Stimulated activated naive CD4-positive, alpha-beta T cell treated with Interleukin-2 at 50 U/mL for 16 hours (primary cell): ENCODE measurements at regions not wholly inside any gene's neighbourhood (a gene's known extent, or its start where the extent isn't known, plus 50 kb on each side); places are given as distances from the start of the nearest gene placed in this dataset.
"Not testable (repeated sequence)": the region's sequence is repeated elsewhere in the genome, so short reads cannot be mapped to it uniquely, and the experiment has no call there.

Experiments
- DNase-seq: peaks from one replicate; lab custom pipeline; 2025; lab: John Stamatoyannopoulos, UW

- no peak for DNase-seq
Measured at GRCh38 chr6:141780296-141780695, 352.4 kb upstream of the GJE1 start.

DNA sequence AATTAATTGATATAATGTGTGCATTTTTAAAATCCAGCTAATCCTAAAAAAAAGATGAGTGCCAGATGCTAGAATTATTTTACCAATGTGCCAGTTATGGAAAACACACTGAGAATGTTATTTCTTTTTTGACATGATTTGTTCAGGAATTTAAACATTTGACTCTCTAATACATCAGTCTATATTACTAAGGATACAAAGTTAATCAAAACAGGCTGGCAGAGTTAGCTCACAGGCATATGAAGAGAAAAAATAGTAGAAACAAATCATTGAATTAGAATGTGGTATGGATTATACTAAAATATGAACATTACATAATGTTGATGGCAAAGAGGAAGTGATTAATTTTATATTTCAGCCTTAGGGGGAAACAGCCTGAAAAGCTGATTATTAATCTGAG is 368.3 kb upstream of the GJE1 start:
- no peak for DNase-seq

GRCh38 chr6:141758430-141758829 is 374.3 kb upstream of the GJE1 start:
- DNase-seq = no peak

DNA sequence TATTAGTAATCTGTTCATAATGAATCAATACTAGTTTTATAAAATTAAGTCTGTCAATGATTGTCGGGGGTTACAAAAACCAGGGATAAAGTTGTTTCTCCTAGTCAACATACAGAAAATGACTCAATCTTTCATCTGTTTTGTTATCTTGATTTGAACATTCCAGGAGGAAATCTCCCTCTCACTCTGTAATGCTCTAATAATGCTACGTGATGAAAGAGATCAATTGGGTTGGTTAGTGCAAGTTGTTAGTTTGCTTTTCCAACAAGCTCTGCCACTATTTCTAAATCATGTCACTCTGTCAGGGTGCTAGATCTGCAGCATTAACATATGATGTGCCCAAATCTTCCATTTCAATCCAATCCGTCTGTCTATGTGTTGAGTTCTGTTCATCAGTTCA is 379.5 kb upstream of the GJE1 start:
- DNase-seq = no peak

GRCh38 chr6:141752677-141753076 is 380.0 kb upstream of the GJE1 start:
- DNase-seq = no peak

GRCh38 chr6:141746324-141746723 is 386.4 kb upstream of the GJE1 start:
- not testable (repeated sequence) for DNase-seq

DNA sequence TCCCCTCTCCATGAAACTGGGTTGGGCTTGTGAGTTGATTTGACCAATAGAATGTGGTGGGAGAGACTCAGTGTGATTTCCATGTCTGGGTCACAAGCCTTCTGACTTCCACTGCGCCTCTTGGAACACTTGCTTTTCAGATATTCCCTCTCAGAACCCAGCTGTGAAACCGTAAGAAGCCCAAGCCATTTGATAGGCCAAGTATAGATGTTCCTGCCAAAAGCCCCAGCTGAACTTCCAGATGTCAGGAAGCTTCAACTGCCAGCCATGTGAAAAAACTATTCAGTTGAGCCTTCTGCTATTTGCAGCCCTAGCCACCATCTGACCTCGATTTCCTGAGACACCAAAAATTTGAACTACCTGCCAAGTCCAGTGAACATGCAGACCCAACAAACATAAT is 387.8 kb upstream of the GJE1 start:
- no peak for DNase-seq

DNA sequence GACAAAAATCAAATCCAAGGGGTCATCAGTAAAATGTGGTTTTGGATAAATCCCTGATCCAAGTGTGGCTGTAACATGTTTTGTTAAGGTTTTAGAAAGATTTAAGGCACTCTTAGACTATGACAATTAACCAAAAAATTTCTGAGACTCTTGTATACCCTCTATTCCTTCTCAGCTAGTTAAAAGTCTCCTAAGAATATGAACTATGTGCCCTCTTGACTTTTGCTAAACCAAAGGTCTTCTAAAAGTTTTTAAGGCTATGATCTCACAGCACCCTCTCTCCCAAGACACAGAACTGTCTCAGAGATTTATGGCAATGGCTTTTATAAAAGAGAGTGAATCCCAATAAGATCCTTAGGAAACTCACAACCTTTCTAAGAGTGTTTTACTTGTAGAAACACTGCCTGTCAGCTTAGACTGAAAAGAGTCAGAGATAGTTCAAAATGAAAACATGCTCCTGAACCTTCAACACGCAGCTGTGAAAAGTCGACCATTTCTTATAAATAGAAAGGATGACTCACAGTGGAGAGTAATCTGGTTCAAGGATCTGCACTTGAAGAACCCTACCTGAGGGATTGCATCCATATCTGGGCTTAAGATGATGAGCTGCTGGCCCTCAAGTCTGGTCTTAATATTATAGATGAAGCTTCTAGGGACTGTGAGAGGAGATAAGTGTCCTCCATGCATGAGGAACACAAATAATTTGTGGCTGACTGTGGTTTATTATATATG is 388.4 kb upstream of the GJE1 start:
- no peak for DNase-seq

DNA sequence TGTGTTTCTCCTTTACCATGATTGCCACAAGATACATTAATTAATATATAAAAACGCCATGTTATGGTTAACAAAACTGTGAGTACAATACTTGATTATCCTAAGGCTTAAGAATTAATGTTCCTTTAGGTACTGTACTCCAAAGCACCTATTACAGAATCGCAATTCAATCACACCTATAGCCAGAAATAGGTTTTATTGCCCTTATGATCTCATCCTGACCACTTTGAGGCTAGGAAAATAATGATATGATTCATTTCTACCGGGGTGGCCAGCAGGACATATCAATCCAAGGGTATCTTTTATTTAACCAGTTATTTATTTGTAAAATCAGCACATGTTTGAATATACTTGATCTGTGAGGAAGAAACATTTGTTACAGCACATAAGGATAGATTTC is 396.6 kb upstream of the GJE1 start:
- DNase-seq = no peak

DNA sequence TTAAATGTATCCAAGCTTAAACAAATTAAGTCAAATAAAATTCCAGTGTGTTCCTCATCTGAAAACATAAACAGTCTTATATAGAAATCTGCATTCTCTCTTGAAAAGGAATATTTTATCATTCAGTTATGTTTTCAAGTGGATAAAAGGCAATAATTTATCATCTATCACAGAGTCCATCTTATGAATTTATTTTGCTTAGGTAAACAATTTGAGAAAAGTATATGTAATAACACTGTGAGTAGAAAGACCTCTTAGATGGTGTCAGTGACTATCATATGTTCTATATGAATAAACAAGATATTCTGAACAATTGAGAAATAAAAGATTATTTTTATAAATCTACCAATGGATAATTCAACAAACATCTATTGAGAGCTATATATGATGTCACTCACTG is 397.6 kb upstream of the GJE1 start:
- DNase-seq = no peak

GRCh38 chr6:141734071-141734840 is 398.5 kb upstream of the GJE1 start:
- no peak for DNase-seq

DNA sequence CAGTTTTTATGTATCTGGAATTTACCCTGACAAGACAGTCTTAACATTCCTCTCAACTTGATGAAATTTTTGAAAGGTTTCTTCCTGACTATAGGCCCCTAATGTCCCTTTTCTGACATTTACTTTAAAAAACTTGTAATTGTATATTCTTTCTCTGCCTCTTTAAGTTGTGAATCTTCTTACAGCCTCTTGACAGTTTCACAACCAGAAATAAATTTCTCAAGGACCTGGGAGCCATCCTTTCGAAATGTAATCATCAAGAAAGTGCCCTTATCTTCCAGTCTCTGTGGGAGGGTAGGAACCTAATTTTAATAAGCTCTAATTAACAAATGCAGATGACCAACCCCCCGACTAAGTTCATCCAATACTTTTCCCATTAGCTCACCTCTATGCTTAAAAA is 403.6 kb upstream of the GJE1 start:
- no peak for DNase-seq

DNA sequence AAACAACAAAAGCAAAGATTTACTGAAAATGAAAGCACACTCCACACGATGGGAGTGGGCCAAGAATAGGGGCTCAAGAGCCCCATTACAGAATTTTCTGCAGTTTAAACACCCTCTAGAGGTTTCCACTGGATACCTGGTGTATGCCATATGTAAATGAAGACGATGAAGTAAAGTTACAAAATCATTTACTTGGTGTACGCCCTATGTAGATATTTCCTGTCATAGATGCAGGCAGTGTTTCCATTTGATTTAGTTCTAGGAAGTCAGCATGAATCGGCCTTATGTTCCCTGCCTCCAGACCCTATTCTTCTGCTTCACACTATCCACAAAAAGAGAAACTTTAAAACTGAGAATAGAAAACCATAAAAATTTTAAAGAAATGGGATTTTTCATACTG is 404.4 kb upstream of the GJE1 start:
- no peak for DNase-seq

DNA sequence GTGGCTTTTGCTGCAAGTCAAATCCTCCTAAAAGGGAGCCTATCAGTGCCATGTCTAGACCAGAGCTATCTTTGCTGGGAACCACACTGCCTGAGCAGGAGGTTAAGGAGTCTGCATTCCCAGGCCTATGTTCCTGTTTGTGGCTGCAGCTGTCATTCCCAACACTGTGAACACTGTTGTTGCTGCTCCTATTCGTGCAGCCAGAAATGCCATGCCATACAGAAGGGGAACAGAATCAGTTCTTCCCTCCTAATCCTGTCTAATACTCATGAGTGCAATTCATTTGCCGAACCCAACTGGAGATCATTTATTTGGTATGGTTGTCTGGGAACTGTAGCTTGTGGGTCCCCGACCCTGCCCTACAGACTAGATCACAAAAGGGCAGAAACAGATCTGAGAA is 406.5 kb upstream of the GJE1 start:
- no peak for DNase-seq

- no peak for DNase-seq
Measured at GRCh38 chr6:141724731-141725130, 408.0 kb upstream of the GJE1 start.

- DNase-seq = no peak
Measured at GRCh38 chr6:141719476-141719875, 413.2 kb upstream of the GJE1 start.

- DNase-seq = no peak
Measured at GRCh38 chr6:141705431-141705830, 427.3 kb upstream of the GJE1 start.

DNA sequence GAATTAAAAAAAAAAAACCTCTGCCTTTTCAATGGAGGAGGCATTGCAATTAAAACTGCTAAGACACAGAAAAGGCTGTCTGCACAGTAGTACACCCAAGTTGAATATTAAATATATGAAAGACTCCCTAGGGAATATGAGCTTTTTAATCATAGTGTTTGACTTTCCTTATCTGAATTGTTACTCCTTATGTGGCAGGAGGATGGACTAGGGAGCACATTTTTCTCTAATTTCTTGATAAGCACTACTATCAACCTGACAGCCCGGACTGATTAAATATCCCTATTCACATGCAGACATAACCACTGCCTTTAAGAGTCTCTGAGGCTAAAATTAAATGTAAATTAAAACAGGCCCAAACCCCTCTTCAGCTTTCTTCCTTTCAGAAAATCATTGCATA is 428.6 kb upstream of the GJE1 start:
- no peak for DNase-seq

DNA sequence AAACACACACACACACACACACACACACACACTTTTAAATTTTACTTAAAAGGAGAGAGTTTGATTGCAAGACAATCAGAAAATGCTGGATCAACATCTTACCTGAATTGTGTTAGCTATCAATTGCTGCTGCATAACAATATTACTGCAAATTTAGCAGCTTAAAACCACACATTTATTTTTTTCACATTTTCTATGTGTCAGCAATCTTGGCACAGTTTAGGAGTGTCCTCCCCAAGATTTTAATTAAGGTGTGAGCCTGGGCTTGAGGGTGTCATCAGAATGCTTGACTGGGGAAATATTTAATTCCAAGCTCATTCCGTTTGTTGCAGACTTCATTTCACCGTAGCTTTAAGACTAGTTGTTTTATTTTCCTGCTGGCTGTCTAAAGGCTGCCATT is 431.0 kb upstream of the GJE1 start:
- no peak for DNase-seq

DNA sequence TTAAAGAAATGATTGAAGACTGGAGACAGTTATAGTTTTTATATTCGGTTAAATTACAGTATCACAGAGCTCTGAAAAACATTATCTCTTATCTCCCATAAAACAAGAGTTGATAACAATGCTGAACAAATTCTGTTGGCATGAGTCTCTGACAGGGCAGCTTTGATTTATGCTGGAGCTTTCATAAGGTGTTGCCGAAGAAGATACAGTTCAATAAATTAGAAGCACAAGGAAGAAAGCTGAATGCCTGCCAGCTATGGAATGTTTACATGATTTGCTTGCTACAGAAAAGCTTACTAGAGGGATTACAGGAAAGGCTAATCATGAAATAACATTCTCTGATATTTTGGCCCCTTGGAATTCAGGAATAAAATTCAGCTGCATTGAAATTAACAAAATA is 431.9 kb upstream of the GJE1 start:
- no peak for DNase-seq

GRCh38 chr6:141688916-141689315 is 443.8 kb upstream of the GJE1 start:
- no peak for DNase-seq

DNA sequence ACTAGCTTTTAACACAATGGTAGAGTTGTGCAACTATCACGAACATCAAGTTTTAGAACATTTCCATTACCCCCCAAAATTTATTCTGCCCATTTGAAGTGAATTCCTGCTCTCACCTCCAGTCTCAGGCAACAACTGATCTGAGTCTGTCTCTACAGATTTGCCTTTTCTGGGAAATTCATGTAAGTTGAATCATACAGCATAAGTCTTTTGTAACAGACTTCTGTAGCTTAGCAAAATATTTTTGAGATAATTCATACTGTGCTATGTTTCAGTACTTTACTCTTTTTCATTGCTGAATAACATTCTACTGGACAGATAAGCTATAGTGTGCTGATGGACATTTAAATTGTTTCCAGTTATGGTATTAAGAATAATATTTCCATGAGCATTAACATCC is 447.3 kb upstream of the GJE1 start:
- no peak for DNase-seq

DNA sequence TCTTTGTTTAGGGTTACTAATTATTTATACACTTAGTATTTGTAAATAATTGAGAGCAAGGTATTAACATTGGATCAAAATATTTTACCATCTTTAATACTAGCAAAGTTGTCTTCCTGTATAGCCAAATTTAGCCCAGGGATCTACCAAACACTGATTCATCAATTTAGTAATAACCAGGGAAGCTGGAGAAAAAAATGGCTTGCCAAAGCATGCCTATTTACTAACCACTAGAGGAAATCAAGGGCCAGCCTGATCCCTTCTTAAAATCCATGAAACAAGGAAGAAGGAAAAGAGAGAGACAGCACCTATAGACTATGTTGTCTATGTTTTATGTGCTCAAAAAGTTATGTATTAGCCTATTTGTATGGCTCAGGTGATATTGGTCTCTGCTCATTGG is 450.3 kb upstream of the GJE1 start:
- DNase-seq = no peak
